B cell (primary cell): ENCODE measurements at regions not wholly inside any gene's neighbourhood (a gene's known extent, or its start where the extent isn't known, plus 50 kb on each side); places are given as distances from the start of the nearest gene placed in this dataset.

Source experiments
- EZH2 ChIP-seq: IDR thresholded peaks from 2 replicates; pipeline ENCODE4 v1.6.1; 2012; ENCODE audit warnings: borderline replicate concordance, low read depth, mild to moderate bottlenecking, moderate library complexity, low read length; ENCODE audit not compliant: insufficient read depth, poor library complexity, severe bottlenecking
- TF ChIP-seq, protein P1 (sequence below): fragments of 200-600 bp; IDR thresholded peaks from one replicate; pipeline ENCODE4 v1.8.0; 2022; ENCODE audit warnings: antibody characterized with exemption, mild to moderate bottlenecking

DNA sequence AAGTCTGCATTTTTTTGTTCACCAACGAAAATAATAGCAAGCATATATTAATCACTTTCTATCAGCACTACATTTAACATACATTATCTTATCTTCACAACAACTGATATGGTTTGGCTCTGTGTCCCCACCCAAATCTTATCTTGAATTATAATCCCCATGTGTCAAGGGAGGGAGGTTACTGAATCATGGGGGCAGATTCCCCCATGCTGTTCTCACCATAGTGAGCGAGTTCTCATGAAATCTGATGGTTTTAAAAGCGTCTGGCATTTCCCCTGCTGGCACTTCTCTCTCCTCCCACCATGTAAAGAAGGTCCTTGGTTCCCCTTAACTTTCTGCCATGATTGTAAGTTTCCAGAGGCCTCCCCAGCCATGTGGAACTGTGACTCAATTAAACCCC is 235.7 kb upstream of the RXFP2 start:
- TF ChIP-seq, protein P1, sequence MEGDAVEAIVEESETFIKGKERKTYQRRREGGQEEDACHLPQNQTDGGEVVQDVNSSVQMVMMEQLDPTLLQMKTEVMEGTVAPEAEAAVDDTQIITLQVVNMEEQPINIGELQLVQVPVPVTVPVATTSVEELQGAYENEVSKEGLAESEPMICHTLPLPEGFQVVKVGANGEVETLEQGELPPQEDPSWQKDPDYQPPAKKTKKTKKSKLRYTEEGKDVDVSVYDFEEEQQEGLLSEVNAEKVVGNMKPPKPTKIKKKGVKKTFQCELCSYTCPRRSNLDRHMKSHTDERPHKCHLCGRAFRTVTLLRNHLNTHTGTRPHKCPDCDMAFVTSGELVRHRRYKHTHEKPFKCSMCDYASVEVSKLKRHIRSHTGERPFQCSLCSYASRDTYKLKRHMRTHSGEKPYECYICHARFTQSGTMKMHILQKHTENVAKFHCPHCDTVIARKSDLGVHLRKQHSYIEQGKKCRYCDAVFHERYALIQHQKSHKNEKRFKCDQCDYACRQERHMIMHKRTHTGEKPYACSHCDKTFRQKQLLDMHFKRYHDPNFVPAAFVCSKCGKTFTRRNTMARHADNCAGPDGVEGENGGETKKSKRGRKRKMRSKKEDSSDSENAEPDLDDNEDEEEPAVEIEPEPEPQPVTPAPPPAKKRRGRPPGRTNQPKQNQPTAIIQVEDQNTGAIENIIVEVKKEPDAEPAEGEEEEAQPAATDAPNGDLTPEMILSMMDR = no peak
- no peak for TF ChIP-seq EZH2
